Medulla oblongata (tissue), 1 donor: ENCODE measurements at regions not wholly inside any gene's neighbourhood (a gene's known extent, or its start where the extent isn't known, plus 50 kb on each side); places are given as distances from the start of the nearest gene placed in this dataset.
"Not testable (repeated sequence)": the region's sequence is repeated elsewhere in the genome, so short reads cannot be mapped to it uniquely, and the experiment has no call there.

ENCODE experiments used
- DNase-seq: peaks from one replicate; pipeline ENCODE4 v3.0.0-alpha.2; 2015; ENCODE audit errors: extremely low spot score

DNA sequence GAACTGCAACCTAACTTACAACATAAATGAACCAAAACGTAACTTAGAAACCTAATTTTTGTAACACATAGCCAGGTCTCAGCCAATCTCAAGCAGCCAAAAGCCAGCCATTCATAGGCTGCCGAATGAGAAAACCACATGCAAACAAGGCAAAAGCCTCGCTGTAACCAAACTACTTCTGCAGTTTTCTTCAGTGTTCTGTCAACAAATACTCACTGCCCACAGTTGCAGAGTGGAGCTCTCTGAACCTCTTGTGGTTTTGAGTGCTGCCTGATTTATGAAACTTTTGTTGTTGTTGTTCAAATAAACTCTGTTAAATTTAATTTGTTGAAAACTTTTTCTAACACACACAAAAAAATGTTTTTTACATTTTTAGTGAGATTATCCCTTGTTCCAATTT lies 251.2 kb downstream of the PAPSS1 start:
- DNase-seq, result no peak

DNA sequence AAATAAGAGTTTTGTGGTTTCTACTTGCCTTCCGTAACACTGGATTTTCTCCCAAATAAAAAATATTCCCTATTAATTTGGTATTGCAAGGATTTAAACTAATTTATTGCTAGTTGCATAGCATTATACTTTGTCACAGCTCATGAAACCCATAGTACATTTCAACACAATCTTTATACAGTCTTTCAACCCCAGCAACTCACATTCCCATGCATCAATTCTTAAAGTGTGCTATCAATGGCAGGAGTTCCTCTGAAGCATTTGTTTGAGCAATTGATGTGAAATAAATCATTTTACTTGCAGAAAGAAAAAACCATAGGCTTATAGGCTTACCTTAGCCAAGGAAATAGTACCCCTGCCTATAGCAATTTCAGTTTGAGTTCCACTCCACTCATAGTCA lies 251.9 kb downstream of the PAPSS1 start:
- no peak for DNase-seq

DNA sequence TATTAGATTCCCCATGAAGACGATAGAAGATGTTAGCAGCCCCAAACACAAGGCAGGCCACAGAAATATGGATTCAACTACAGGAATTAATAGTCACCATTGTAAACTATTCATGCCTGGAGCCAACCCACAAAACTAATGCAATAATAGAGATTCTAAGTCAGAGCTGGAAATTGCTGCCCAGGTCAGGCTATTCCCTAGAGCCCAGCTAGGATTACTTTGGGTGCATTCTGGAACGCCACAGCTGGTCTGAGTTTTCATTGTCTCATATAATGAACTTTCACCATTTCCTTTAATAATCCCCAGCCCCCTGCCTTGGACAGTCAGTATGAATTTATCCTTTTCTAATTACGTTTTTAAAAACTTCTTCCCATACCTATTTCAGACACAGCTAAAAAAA lies 252.6 kb downstream of the PAPSS1 start:
- no peak for DNase-seq

DNA sequence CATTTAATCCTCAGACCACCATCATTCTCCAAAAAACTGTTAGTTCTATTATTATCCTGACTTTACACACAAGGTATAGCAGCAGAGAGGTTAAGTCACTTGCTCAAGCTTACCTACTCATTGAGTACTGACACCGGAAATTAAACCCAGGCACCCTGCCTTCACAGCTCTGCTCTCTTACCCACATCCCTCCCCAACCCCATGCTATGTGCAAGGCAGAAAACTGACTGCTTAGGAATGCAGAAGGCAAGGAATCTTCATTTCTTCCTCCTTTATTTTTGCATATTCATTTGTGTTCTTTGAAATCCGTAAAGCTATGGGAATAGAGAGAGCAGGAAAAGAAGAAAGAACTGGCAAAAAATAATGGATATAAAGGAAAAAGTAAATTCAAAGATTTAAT lies 261.8 kb downstream of the PAPSS1 start:
- DNase-seq, result no peak

DNA sequence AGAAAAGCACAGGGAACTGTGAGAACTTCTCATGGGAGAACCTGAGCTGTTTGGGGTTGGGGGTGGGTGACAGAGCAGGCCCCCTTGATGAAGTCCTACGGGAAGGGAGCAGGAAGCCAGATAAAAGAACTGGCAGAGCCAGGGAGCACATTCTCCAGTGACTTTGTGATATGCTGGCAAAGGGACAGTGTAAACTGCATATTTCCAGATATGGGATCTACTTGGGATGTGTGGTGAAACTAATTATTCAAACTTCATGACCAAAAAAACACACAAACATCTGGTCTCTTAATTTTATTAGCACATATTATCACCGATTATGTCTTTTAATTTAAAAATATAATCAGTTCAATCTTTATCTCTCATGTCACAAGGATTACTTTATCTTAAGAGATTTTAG lies 266.0 kb downstream of the PAPSS1 start:
- no peak for DNase-seq

DNA sequence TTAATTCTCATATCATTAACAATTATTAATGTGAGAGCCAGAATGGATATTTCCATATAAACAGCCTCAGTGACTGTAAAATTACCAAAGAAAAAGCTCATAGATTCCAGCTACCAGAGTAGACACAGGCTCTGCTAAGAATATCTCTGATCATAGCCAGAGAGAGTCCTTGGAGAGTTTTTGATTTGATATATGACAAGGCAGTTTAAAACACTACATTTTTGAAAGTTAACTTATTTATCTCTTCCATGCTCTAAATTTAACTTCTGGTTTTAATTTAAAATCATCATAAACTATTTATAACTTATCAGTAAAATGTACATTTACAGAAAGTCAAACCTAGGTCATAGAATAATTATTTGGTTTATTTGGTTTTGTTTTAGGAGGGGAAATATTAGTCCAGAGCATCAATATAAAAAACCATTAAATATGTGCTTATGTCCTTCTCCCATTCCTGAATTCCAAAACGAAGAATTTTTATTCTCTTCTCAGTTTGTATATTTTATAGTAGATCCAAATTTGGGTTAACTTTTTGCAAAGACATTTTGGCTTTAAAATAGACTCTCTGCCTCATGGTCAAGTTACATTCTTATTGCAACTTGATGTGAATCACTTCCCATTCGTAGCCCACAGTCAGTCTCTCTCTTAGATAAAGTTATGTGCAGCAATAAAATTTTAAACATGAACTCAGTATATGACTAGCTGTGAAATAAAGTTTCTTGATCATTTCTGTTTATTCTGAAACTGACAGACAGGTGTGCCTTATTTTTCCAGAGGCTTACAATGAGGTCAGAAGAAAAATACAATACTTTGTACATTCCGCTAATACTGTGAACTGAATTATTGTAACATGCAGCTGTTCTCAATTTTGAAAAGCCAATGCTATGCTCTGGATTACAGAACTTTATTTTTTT lies 267.1 kb downstream of the PAPSS1 start:
- DNase-seq, result no peak

DNA sequence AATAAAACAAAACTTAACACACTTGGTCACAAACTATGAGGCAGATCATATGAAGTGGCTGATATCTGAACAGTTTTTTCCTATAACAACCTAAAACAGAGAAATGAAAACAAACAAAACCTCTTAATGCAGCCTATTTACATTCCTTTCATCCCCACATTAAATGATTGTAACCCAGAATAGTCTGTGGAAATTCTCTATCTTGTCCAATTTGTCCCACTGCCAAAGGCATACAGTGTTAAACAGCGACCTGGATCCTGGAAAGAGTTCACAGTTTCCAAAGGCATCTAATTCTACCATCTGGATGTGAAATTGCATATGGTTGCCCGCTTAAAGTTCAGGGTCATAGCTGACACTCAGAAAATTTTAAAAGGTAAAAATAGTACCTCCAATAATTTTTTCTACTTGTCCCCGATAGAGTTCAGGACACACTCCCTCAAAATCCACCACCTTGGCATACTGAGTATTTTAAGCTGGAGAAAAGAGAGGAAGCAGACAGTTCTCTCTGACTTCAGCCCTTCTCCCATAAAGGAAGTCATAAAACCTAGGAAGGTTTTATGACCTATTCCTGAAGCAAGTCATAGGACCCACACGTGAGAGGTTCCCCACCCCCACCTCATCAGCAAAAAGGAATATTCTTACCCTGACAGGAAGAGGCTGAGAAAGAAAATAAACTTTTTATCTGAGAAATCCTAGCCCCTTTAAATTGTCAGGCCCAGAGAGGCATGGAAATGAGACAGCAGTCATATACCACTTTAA lies 270.2 kb downstream of the PAPSS1 start:
- DNase-seq, result no peak

DNA sequence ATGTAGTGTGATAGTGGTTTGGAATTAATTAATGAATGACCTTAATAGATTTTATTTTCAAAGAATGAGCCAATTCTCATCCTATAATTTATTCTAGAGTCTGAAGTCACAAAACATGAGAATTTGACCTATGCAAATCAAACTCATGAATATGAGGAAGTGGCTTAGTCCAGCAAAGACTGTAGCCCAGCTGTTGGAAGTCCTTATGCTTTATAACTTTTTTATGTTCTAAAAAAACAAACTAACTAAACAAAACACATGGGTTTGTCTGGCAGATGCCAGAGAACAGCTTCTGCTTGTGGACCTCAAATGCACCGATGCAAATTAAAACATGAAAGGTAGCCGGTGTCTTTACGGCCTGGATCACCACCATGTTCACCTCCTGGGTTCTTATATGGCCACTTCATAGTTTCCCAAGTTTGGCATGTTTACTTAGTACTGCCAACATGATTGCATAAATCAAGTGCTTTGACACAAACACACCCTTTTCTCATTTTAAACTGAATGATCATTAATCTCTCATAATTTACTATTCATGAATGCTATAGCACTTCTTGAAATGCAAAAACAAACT lies 277.4 kb downstream of the PAPSS1 start:
- DNase-seq, result no peak

DNA sequence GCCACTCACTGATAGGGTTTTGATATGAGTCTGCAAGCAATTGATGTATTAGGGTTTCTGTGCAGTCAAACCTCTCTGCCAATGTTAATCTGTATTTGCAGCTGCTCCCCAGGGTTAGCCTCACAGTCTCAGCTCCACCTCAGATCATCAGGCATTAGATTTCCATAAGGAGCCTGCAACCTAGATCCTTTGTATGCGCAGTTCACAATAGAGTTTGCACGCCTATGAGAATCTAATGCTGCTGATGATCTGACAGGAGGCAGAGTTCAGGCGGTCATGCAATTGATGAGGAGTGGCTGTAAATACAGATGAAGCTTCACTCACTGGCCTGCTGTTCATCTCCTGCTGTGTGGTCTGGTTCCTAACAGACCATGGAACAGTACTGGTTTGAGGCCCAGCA lies 280.6 kb downstream of the PAPSS1 start:
- DNase-seq, result no peak

DNA sequence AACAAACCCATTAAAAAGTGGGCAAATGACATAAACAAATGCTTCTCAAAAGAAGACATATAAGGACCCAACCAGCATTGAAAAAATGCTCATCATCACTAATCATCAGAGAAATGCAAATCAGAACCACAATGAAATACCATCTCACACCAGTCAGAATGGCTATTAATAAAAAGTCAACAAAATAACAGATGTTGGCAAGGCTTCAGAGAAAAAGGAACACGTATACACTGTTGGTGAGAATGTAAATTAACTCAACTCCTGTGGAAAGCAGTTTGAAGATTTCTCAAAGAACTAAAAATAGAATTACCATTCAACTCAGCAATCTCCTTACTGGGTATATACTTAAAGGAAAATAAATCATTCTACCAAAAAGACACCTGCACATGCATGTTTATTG lies 283.6 kb downstream of the PAPSS1 start:
- not testable (repeated sequence) for DNase-seq

DNA sequence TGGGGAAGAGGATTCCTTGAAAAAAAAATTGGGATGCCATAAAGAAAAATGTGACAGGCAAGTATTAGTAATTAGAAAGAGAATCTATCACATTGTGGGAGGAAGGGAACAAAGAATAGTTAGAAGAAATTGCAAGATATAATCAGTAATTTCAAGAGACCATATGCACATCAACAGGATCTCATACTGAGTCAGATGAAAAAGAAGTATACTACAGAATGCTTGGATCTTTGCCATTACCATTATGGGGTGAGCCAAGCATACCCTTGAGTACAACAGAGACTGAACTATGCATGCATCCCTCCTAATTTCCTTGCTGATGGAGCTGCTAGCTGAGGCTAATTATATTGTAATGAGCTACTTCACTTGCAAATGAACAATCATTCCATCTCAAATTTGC lies 287.6 kb downstream of the PAPSS1 start:
- DNase-seq, result no peak

DNA sequence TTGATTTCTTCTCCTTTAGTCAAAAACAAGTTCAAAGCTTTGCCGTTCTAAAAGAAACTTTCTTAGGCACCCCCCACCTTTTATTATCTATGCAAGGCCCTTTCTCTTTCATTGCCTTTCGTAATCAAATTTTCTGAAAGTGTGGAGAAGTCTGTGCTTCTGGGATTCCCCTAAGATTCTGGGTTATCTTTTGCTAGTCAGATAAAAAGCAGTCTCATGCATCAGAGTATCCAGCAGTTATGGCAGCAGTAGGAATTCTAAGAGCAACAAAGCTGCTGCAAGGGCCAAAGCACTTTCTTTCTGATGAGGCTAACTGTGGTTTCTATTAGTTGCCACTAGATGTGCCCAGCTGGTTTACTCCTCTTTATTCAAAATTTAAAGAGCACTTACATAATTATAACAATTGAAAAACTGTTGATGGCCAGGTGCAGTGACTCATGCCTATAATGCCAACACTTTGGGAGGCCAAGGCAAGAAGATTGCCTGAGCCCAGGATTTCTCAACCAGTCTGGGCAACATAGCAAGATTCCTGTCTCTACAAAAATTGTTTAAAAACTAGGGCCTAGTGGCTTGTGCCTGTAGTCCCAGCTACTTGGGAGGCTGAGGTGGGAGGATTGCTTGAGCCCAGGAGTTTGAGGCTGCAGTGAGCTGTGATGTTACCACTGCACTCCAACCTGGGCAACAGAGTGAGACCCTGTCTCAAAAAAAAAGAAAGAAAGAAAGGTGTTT lies 296.2 kb downstream of the PAPSS1 start:
- no peak for DNase-seq

DNA sequence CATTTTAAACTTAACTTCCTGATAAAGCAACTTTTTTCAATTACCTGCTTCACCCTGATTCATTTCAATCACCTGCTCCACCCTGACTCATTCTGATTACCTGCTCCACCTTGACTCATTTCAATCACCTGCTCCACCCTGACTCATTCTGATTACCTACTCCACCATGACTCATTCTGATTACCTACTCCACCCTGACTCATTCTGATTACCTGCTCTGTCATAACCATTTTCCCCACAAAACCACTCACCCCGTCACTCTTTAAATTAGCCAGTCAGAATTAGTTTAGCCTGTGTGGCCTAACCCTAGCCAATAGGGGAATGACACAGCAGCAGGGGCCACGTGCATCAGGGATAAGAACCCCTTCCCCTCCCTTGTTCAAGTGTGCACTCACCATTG lies 300.5 kb downstream of the PAPSS1 start:
- not testable (repeated sequence) for DNase-seq

DNA sequence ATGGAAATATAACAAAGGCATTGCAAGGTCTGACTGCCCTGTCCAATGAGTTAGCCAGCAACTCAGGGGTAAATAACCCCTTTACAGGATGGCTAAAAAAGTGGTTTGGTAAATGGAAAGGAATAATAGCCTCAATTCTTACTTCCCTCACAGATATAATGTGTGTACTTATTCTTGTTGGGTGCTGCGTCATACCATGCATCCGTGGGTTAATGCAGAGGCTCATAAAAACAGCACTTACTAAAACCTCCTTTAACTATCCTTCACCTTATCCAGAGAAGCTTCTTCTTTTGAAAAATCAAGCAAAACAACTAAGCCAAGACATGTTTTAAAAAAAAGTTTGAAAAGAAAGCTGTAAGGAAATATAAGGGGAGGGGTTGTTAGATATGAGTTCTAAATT lies 301.0 kb downstream of the PAPSS1 start:
- no peak for DNase-seq

DNA sequence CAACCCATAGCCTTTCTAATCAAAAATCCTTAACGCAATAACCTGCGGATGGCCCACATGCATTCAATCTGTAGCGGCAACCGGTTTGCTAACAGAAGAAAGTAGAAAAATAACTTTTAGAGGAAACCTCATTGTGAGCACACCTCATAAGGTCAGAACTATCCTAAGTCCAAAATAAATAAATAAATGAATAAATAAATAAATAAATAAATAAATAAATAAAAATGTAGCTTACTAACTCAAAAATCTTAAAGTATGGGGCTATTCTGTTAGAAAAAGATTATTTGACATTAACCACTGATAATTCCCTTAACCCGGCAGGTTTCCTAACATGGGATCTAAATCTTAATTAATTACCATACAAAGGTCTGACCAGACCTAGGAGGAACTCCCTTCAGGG lies 304.5 kb downstream of the PAPSS1 start:
- DNase-seq, result not testable (repeated sequence)

DNA sequence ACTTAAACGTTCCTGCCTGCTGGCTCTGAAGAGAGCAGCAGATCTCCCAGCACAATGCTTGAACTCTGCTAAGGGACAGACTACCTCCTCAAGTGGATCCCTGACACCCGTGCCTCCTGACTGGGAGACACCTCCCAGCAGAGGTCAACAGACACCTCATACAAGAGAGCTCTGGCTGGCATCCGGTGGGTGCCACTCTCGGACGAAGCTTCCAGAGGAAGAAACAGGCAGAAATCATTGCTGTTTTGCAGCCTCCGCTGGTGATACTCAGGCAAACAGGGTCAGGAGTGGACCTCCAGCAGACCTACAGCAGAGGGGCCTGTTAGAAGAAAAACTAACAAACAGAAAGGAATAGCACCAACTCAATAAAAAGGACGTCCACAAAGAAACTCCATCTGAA lies 310.2 kb downstream of the PAPSS1 start:
- not testable (repeated sequence) for DNase-seq

DNA sequence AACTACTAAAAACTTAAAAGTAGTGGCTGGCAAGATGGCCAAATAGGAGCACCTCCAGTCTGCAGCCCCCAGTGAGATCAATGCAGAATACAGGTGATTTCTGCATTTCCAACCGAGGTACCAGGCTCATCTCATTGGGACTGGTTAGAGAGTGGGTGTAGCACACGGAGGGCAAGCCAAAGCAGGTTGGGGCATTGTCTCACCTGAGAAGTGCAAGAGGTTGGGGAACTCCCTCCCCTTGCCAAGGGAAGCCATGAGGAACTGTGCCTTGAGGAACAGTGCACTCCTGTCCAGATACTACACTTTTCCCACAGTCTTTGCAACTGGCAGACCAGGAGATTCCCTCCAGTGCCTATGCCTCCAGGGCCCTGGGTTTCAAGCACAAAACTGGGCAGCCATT lies 311.1 kb downstream of the PAPSS1 start:
- DNase-seq, result no peak

DNA sequence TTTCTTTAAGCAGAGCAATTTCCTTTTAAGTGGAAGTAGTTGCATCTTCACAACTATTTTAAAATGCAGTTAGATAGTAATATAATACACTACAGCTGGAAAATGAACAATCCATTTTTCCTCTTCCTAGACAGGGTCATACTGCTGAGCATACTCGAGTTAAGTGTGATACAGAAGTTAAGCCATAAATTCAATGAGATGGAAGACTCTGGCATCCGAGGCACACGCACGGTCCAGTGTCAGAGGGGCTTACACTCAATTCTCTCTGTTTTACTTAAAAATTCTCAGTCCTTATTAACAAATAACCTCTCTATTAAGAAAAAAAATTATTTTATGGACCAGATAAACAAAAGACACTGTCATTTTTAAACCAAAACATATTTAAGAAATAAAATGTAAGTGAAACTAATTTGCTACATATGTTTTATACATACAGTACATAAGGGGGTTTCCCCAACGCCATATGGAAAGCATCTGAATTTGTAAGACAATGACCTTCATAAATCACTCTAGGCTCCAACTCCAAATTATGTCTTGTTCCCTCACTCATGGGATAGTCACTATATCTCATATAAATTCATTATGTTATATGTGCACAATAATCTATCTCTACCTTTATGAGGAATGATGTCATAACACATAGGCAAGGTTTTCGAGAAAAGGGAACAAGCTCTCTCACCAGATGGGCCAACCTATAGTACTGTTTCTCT lies 315.3 kb downstream of the PAPSS1 start:
- DNase-seq, result no peak

DNA sequence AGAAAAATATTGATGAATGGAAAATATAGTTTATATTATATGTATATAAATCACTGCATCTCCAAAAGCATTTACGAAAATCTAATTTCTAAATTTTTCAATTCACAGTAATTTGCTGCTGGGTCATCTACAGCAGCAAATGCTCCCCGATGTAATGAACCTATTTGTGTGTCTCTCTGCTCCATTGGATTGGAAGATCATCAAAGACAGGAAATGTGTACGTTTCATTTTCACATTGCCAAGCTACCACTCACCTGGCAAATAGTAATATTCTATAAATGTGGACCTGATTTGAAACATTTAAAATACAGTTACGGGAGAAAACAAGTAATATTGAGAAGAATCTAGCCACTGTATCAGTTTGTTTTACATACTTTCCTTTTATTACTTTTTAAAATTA lies 317.7 kb downstream of the PAPSS1 start:
- no peak for DNase-seq

DNA sequence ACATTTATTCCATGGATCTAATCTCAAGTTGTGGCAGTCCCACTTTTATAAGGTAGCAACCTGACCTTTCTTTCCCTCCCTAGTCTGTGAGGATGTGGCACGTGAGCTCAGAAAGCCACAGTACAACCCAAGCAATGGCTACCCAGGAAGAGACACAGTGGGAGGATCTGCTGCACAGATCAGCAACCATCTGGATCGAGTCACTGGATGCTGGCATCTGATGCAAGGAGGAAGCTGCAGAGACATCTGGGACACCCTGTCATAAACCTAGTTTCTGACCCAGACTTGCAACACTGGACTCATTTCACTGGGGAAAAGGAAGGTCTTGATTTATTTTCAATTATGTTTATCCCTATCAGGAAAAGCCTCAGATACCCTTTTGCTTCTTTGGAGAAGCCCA lies 327.1 kb downstream of the PAPSS1 start:
- no peak for DNase-seq

DNA sequence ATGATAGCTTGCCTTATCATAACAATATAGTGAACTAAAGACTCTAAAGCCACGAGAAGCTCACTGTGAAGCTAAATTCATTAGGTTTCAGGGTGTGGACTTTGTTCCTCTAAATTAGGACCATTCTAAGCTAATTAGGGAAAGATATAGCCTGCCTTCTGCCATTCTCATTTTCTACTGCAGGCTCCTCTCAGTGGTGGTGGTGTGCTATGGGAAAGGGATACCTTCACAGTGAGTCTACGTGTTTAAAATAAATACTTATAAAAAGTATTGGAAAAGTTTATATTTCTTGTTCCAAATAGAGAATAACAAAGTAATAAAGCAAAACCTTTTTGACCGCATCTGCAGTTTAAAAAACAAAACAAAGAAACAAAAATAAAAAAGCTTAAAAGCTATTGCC lies 327.7 kb downstream of the PAPSS1 start:
- no peak for DNase-seq
